Muscle of leg (tissue), 3 donors: ENCODE measurements at regions not wholly inside any gene's neighbourhood (a gene's known extent, or its start where the extent isn't known, plus 50 kb on each side); places are given as distances from the start of the nearest gene placed in this dataset.

Experiments
- DNase-seq: peaks from one replicate; pipeline ENCODE4 v3.0.0; 2013
- H3K27ac ChIP-seq: one replicate; pipeline ENCODE4 v1.5.1; 2013; ENCODE audit warnings: mild to moderate bottlenecking, low read length, control low read depth
- H3K27me3 ChIP-seq: one replicate; pipeline ENCODE4 v1.6.1; 2013; ENCODE audit warnings: low read length; ENCODE audit not compliant: control insufficient read depth, insufficient read depth
- H3K36me3 ChIP-seq: one replicate; pipeline ENCODE4 v1.6.1; 2013; ENCODE audit warnings: low read length; ENCODE audit not compliant: control insufficient read depth, insufficient read depth
- H3K4me1 ChIP-seq: one replicate; pipeline ENCODE4 v1.6.1; 2013; ENCODE audit warnings: low read length; ENCODE audit not compliant: control insufficient read depth, insufficient read depth
- H3K4me3 ChIP-seq: one replicate; pipeline ENCODE4 v1.5.1; 2013; ENCODE audit warnings: low read length, control low read depth
- H3K9me3 ChIP-seq: replicated peaks from 2 replicates; pipeline ENCODE4 v1.6.1; 2013; ENCODE audit warnings: low read depth, low read length; ENCODE audit not compliant: control insufficient read depth
- WGBS: methylation state at CpG from one replicate; pipeline ENCODE4 v1.1.5; 2013; ENCODE audit warnings: missing lambda C conversion rate; ENCODE audit not compliant: insufficient coverage; 5-methylcytosine and 5-hydroxymethylcytosine counted together

DNA sequence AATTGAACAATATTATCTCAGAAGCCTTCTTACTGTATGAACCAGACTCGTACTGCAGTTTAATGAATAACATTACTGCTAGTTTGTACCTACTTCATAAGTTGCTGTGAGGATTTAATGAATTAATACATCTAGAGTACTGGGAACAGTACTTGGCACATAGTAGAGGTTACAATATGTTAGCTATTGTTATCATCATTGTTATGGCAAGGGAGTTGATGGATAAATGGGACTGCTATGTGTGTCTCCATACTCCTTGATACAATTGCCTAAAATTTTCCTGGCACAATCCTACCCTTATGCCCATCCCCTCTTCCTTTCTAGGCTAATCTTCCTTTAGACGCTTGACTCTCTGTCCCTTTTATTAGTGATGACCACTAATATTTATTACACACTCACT lies 473.6 kb downstream of the MCTP2 start:
- no peaks in the 10 kb centered on the region for H3K9me3 ChIP-seq
- 100% methylated on average over 1 of the region's 2 CpGs for WGBS
- no peaks in the 10 kb centered on the region for H3K36me3 ChIP-seq
- H3K27me3 ChIP-seq: no peaks in the 10 kb centered on the region
- no peak overlapping the region for H3K4me3 ChIP-seq
- no peaks in the 10 kb centered on the region for H3K4me1 ChIP-seq
- no peak for DNase-seq
- H3K27ac ChIP-seq: no peak overlapping the region

DNA sequence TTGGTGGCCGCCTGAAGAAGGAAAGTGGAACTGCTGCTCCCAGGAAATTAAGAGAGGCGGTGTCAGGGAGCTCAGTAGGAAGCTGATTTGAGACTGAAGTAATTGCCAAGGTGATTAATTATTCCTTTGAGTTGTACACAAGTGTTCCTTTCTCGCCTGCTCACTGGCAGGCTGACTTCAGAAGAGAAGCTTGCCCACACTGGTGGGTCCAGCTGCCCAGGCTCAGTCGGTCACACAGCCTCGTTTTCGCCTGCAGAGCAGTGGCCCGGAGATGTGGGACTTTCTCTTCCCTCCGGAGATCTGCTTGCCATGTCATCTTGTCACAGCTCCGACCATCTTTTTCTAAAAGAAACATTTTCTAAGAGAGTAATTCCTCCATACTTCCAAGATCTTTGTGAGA lies 478.0 kb downstream of the MCTP2 start:
- H3K36me3 ChIP-seq: no peaks in the 10 kb centered on the region
- no peaks in the 10 kb centered on the region for H3K27me3 ChIP-seq
- DNase-seq: no peak
- H3K4me3 ChIP-seq: no peak overlapping the region
- H3K4me1 ChIP-seq: no peaks in the 10 kb centered on the region
- no peaks in the 10 kb centered on the region for H3K9me3 ChIP-seq
- H3K27ac ChIP-seq: no peak overlapping the region
- WGBS: 91% methylated on average over 7 of the region's 9 CpGs

DNA sequence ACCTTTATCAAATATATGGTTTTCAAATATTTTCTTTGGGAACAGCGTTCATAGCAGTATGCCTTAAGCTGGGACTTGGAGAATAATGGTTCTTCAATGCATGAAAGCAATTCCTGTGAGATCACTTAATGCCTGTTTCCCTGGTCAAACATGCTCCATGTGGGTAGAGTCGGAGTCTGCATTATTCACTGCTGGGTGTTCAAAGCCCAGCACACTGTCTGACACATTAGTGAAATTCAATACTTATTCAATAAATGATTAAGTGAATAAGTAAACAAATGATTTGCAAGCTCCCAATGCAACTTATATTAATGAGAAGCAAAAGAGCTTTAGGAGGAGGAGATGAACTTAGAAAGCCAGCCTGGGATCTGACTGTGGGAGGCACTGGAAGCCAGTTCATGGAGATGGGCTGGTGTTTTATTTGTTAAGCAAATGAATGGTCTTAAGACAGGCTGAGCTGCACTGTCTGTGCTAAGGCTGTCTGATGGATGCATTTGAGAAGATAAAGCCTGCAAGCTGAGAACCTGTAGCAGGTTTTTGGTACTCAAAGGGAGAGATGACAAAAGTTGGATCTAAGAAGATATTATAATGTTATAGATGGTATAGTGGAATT lies 490.8 kb downstream of the MCTP2 start:
- H3K27me3 ChIP-seq: no peaks in the 10 kb centered on the region
- no peak for DNase-seq
- no peaks in the 10 kb centered on the region for H3K4me1 ChIP-seq
- no peak overlapping the region for H3K4me3 ChIP-seq
- no peaks in the 10 kb centered on the region for H3K9me3 ChIP-seq
- no CpG with 5 or more reads among the region's 2 CpGs for WGBS
- no peak overlapping the region for H3K27ac ChIP-seq
- H3K36me3 ChIP-seq: no peaks in the 10 kb centered on the region

DNA sequence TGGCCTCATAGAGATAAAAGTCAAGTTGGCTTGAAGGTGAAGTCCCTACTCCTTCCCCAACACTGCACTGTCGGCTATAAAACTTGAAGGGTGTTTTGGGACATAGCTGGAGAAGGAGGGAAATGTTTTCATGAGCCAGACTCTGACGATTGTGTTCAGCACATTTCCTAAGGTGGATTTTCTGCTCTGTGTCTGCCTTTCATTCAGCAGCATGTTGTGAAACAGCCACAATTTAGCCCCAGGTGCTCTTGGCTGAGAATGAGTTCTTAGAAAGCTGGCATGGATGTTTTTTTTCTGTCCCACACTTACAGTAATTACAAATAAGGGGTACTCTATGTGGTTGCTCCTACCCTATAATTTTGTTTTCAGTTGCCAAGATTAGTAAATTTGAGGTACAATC lies 492.4 kb downstream of the MCTP2 start:
- H3K27me3 ChIP-seq: peaks cover 2% of the 10 kb centered on the region
- H3K9me3 ChIP-seq: no peaks in the 10 kb centered on the region
- H3K4me3 ChIP-seq: no peak overlapping the region
- H3K27ac ChIP-seq: no peak overlapping the region
- no peak for DNase-seq
- 17% methylated on average over 1 of the region's 2 CpGs for WGBS
- H3K4me1 ChIP-seq: no peaks in the 10 kb centered on the region
- H3K36me3 ChIP-seq: no peaks in the 10 kb centered on the region

DNA sequence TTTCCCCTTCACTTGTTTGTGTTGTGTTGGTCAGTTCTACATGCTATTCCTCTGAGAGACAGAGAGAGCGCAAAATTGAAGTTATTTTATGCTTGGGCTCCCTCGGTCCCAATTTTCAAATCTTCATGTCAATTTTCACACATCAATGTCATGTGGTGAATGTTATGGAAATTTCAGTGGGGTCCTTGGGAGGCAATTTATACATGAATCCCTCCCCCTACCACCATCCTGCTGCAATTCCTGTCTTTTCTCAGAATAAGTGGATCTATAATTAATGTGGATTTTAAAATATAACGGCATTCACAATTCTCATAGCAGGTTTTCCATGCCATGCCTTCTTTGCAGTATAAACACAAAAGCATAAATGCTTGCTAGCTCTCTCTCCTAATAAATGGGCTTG lies 499.9 kb downstream of the MCTP2 start:
- no peaks in the 10 kb centered on the region for H3K4me1 ChIP-seq
- H3K4me3 ChIP-seq: no peak overlapping the region
- H3K27me3 ChIP-seq: peaks cover 2% of the 10 kb centered on the region
- no peaks in the 10 kb centered on the region for H3K36me3 ChIP-seq
- WGBS: no CpG with 5 or more reads among the region's 3 CpGs
- no peaks in the 10 kb centered on the region for H3K9me3 ChIP-seq
- DNase-seq: no peak
- no peak overlapping the region for H3K27ac ChIP-seq

DNA sequence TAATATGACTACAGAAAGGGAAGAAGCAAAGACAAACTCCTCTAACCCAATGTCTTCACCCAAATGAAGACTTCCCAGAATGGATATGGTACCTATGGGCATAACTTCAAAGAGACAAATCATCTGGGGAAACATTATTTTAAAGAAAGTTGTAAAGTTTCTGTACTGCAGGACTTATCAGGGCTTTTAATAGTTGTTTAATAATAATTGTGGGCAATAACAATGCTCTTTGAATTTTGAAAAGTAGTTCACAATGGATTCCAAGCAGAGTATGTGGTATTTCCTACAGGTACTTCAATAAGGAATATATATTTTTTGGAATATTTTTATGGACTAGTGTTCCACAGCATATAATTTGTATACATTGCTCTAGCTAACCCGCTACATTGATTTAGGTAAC lies 503.1 kb downstream of the MCTP2 start:
- H3K9me3 ChIP-seq: no peaks in the 10 kb centered on the region
- H3K4me1 ChIP-seq: no peaks in the 10 kb centered on the region
- H3K27me3 ChIP-seq: no peaks in the 10 kb centered on the region
- no peak for DNase-seq
- no CpG with 5 or more reads among the region's 1 CpG for WGBS
- H3K4me3 ChIP-seq: no peak overlapping the region
- no peak overlapping the region for H3K27ac ChIP-seq
- H3K36me3 ChIP-seq: no peaks in the 10 kb centered on the region

DNA sequence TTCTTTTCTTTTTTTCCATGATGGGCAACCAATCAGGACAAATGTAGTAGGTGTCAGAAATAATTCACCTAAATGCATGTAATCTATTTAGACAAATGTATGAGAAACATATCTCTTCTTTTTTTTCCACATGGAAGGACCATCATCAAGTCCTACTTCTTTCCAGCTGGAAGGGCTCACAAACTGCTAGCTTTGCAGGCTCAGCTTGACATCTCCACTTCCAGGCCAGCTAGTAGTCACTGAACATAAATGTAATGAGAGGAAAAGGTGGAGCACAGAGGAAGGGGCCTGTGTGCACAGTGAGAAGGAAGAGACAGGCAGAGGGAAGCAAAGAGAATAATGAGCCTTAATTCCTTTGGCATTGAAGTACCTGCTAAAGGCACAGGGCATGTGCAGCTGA lies 504.9 kb downstream of the MCTP2 start:
- H3K9me3 ChIP-seq: no peaks in the 10 kb centered on the region
- H3K4me3 ChIP-seq: no peak overlapping the region
- H3K27ac ChIP-seq: no peak overlapping the region
- H3K4me1 ChIP-seq: no peaks in the 10 kb centered on the region
- no peaks in the 10 kb centered on the region for H3K27me3 ChIP-seq
- DNase-seq: no peak
- no peaks in the 10 kb centered on the region for H3K36me3 ChIP-seq

DNA sequence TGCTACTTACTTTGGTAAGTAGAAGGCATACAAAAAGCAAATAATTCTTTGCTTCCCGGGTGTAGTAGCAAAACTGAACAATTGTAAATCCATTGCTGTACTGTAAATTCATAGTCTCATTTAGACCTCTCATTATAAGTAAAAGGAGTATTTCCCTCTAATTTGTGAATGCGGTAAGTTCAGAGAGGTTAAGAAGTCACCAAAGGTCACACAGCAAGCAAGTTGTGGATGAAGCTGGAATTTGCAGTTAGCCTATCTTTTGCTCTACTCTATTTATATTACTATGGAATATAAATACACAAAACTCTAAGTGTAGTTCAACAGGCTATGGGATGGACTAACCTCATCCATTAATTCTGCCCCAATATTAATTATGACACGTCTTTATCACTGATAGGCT lies 508.3 kb downstream of the MCTP2 start:
- no peaks in the 10 kb centered on the region for H3K36me3 ChIP-seq
- no peak overlapping the region for H3K27ac ChIP-seq
- no peak for DNase-seq
- H3K4me3 ChIP-seq: no peak overlapping the region
- H3K4me1 ChIP-seq: no peaks in the 10 kb centered on the region
- no peaks in the 10 kb centered on the region for H3K9me3 ChIP-seq
- WGBS: no CpG with 5 or more reads among the region's 3 CpGs
- no peaks in the 10 kb centered on the region for H3K27me3 ChIP-seq

DNA sequence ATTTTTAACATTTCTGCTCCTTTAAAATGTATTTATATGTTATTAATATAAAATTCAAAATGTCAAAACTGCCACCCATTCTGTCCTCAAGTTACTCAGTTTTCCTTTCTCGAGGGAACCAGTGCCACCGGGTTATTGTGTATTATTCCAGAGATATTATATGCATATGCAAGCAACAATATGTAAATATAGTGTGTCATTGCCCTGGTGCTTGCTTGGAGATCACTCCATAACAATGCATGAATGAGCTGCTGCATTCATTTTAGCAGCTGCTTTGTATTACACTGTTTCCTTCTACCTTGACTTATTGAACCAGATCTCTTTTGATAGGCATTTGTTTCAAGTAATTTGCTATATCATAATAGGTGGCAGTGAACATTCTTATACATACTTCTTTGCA lies 509.1 kb downstream of the MCTP2 start:
- Histone ChIP-seq H3K27ac (no peak overlapping the region), H3K4me3 (no peak overlapping the region), H3K27me3 (no peaks in the 10 kb centered on the region)

DNA sequence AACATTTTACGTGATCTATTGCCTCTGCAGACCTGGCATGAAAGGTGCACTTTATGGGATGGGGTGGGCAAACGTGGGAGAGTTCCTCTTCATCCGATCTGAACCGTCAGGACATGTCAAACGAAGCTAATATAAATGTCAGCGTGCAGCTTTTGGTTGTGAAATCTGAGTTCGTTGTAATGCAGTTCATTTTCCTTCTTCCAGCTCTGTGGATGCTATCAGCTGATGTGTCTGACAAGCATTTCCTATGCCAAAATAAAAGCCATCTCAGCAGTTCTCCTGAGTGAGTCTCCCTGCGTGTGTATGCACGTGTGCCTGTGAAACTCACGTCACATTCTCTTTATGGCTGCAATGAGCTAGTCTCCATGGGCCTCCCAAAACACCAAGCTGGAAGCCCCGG lies 512.3 kb downstream of the MCTP2 start:
- no peaks in the 10 kb centered on the region for H3K36me3 ChIP-seq
- no peaks in the 10 kb centered on the region for H3K4me1 ChIP-seq
- H3K4me3 ChIP-seq: no peak overlapping the region
- peak; percentile 14 for DNase-seq
- no peaks in the 10 kb centered on the region for H3K9me3 ChIP-seq
- no peak overlapping the region for H3K27ac ChIP-seq
- 5% methylated on average over 4 of the region's 11 CpGs for WGBS
- H3K27me3 ChIP-seq: no peaks in the 10 kb centered on the region

More for the DNA sequence above, 509.1 kb downstream of the MCTP2 start:
- Histone ChIP-seq H3K9me3 (no peaks in the 10 kb centered on the region), H3K36me3 (no peaks in the 10 kb centered on the region), H3K4me1 (no peaks in the 10 kb centered on the region)
- DNase-seq: no peak
- no CpG with 5 or more reads among the region's 2 CpGs for WGBS

DNA sequence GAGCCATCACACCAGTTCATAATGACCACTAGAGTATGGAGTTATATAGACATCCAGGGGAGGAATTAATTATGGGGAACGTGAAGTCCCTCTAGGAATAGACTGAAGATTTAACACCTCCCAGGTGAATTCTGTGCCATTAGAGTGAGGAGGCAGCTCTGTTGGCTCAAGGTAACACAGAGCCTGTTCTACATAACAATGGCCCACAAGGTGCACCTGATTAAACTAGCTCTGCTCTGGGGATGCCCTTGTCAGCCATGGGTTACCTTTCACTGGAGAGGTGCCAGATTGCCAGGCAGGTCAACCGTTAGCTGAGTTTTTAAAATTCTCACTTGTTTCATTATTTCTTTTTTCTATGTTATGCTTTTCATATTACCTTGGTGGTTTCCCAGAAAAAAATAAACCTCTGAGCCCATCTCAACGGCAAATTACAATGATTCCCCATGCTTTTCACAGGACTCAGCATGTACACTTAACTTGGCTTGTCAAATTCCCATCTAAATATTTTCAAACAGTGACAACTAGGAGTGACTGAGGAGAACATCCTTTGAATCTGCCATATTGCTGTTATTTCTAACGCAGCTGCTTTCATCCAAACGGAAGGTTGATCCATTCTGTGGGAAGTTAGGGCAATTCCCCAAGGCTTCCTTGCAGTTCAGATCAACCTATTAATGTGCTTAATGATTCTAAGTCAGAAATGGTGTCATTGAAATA lies 512.9 kb downstream of the MCTP2 start:
- Histone ChIP-seq H3K9me3 (no peaks in the 10 kb centered on the region), H3K4me3 (no peak overlapping the region), H3K4me1 (no peaks in the 10 kb centered on the region), H3K27ac (no peak overlapping the region), H3K36me3 (no peaks in the 10 kb centered on the region), H3K27me3 (no peaks in the 10 kb centered on the region)
- 60% methylated on average over 2 of the region's 5 CpGs for WGBS
- no peak for DNase-seq
